Prostate gland (tissue), 2 donors: ENCODE measurements at regions not wholly inside any gene's neighbourhood (a gene's known extent, or its start where the extent isn't known, plus 50 kb on each side); places are given as distances from the start of the nearest gene placed in this dataset.

Experiments
- DNase-seq: peaks from one replicate; pipeline ENCODE4 v3.0.0-alpha.2; 2019; ENCODE audit warnings: low spot score
- H3K27ac ChIP-seq, 2 donors: fragments of 200-600 bp; sonication (generic); 2 replicates each; pipeline ENCODE4 v1.5.1; 2017 to 2019
- H3K27me3 ChIP-seq: fragments of 200-600 bp; sonication (generic); replicated peaks from 2 replicates; pipeline ENCODE4 v1.5.1; 2019; ENCODE audit not compliant: insufficient read depth
- H3K36me3 ChIP-seq, 2 donors: fragments of 200-600 bp; sonication (generic); 1 replicate in 1 of 2; 2 replicates in 1 of 2; pipeline versions ENCODE4 v1.5.1 to v1.8.1; 2017 to 2019
- H3K4me1 ChIP-seq: fragments of 200-600 bp; sonication (generic); replicated peaks from 2 replicates; pipeline ENCODE4 v1.5.1; 2019
- H3K4me3 ChIP-seq, 2 donors: fragments of 200-600 bp; sonication (generic); 2 replicates each; pipeline ENCODE4 v1.5.1; 2017 to 2019
- H3K9me3 ChIP-seq: fragments of 200-600 bp; sonication (generic); 2 replicates; pipeline ENCODE4 v1.5.1; 2017
- CTCF ChIP-seq, 4 experiments: fragments of 200-600 bp in 2 of 4; fragments of 450-650 bp in 2 of 4; sonication (generic) in 2 of 4; IDR thresholded peaks; 1 replicate in 3 of 4; 2 replicates in 1 of 4; pipeline ENCODE4 v1.5.1; 2016 to 2019; ENCODE audit warnings: antibody characterized with exemption in 4 of 4, mild to moderate bottlenecking in 2 of 4, moderate library complexity in 2 of 4
- POLR2A ChIP-seq: fragments of 450-650 bp; IDR thresholded peaks from one replicate; pipeline ENCODE4 v1.6.1; 2016; ENCODE audit warnings: antibody characterized with exemption, mild to moderate bottlenecking
- POLR2AphosphoS5 ChIP-seq: sonication (generic); formaldehyde crosslinking; IDR thresholded peaks from one replicate; pipeline ENCODE4 v1.6.1; 2017; ENCODE audit warnings: antibody characterized with exemption
- WGBS: methylation state at CpG from one replicate; pipeline ENCODE4 v1.1.5; 2018; 5-methylcytosine and 5-hydroxymethylcytosine counted together
- intact Hi-C: fragments of 100-400 bp; cut with DNase I; formaldehyde crosslinking; loops from one replicate; pipeline ENCODE4 v1.14.2; 2022

DNA sequence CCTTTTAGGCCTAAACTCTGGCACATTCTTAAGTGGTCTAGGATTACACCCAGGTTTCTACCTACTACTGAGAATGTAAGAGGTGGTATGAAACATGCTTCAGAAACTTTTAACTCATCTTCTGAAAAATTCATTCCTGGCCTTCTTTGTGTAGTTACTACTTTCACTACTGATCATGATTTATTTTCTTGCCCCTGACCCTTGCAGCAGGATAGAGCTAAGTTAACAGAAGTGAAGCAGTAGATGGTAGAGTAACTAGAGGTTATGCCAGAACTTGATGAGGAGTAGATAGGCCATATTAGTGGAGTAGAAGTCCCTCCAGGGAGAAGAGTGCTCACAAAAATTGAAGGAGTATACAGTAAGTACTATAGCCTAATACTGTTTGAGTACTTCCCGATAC lies 75.5 kb upstream of the MSTN start:
- WGBS, result 100% methylated on average over 1 of the region's 1 CpG

GRCh38 chr2:190137561-190137960 lies 75.0 kb upstream of the MSTN start:
- Histone ChIP-seq H3K36me3 (no peaks in the 10 kb centered on the region), H3K9me3 (no peaks in the 10 kb centered on the region), H3K27me3 (no peaks in the 10 kb centered on the region), H3K27ac (no peak overlapping the region), H3K4me1 (no peaks in the 10 kb centered on the region), H3K4me3 (no peak overlapping the region)
- intact Hi-C loops, result no loop called here
- DNase-seq, result no peak
- TF ChIP-seq CTCF (IDR thresholded peaks at IDR 0.05) (no peak), POLR2A (no peak), POLR2AphosphoS5 (no peak)
- 78% methylated on average over 2 of the region's 2 CpGs for WGBS

More for the DNA sequence above, 75.5 kb upstream of the MSTN start:
- Histone ChIP-seq H3K27me3 (no peaks in the 10 kb centered on the region), H3K27ac (no peak overlapping the region), H3K9me3 (no peaks in the 10 kb centered on the region), H3K4me1 (no peaks in the 10 kb centered on the region), H3K4me3 (no peak overlapping the region), H3K36me3 (no peaks in the 10 kb centered on the region)
- TF ChIP-seq CTCF (IDR thresholded peaks at IDR 0.05) (no peak), POLR2A (no peak), POLR2AphosphoS5 (no peak)
- intact Hi-C loops, result no loop called here
- DNase-seq, result no peak

DNA sequence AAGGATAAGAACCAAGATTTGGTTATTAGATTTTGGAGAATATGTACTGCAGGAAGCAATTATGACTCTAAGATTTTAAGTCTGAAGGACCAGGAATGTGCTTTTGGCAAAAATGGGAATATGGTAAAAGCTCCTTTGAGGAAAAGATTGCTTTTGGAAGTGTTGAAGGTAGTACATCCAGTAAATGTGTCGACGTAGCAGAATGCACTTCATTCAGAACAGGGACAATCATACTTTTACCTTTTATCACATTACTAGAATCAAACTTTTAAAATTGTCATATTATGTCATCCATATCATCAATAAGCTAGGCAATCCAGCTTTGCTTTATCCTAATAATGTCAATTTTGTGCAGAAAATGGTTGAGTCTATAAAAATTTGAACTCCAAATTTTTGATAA lies 74.3 kb upstream of the MSTN start:
- Histone ChIP-seq H3K4me3 (no peak overlapping the region), H3K4me1 (no peaks in the 10 kb centered on the region), H3K36me3 (no peaks in the 10 kb centered on the region), H3K27me3 (no peaks in the 10 kb centered on the region), H3K27ac (no peak overlapping the region), H3K9me3 (no peaks in the 10 kb centered on the region)
- TF ChIP-seq POLR2AphosphoS5, result no peak
- no peak for TF ChIP-seq CTCF (IDR thresholded peaks at IDR 0.05)
- TF ChIP-seq POLR2A, result no peak
- 93% methylated on average over 2 of the region's 2 CpGs for WGBS
- no peak for DNase-seq
- intact Hi-C loops, result no loop called here

- DNase-seq, result no peak
- intact Hi-C loops, result no loop called here
- WGBS, result 71% methylated on average over 1 of the region's 1 CpG
- no peaks in the 10 kb centered on the region for H3K9me3 ChIP-seq
- no peak for TF ChIP-seq POLR2AphosphoS5
- no peak for TF ChIP-seq CTCF (IDR thresholded peaks at IDR 0.05)
- no peak for TF ChIP-seq POLR2A
- H3K27me3 ChIP-seq, result no peaks in the 10 kb centered on the region
- no peaks in the 10 kb centered on the region for H3K36me3 ChIP-seq
- no peak overlapping the region for H3K4me3 ChIP-seq
- no peak overlapping the region for H3K27ac ChIP-seq
- H3K4me1 ChIP-seq, result no peaks in the 10 kb centered on the region
These were observed 73.7 kb upstream of the MSTN start for GRCh38 chr2:190136259-190136658.

DNA sequence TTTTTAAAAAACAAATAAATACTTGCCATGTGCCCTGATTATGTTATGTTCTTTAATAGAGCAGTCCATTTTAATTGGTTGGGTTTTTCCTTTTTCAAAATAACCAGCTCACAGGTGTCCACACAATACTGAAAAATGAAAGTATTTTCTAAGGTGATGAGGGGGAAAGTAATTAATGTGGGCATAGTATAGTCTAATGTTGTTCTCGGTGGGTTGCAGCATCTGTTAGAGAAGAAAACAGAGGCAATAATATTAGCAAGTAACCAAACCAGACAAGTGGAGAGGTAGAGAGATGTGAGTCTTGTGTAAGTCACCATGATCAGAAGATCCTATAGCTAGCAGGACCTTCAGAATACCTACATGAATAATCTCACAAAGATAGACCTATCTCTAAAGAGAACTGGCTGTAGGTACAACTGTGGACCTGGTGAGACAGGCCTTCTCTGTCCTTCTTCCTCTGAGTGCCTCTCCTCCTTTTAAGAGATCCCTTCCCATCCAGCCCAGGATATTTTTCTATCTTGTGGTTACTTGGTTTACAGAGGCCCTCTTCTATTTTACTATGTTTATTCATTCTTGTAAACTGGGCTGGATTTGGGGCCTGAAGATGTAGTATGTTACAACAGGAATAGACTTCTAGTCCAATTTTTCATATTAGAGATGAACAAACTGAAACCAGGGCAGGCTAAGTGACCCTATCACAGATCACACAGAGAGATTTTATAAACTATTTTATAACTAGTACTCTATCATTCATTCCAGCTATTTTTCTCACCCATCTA lies 67.1 kb upstream of the MSTN start:
- Histone ChIP-seq H3K27me3 (no peaks in the 10 kb centered on the region), H3K36me3 (no peaks in the 10 kb centered on the region), H3K4me3 (no peak overlapping the region), H3K4me1 (no peaks in the 10 kb centered on the region), H3K27ac (no peak overlapping the region), H3K9me3 (no peaks in the 10 kb centered on the region)
- intact Hi-C loops, result no loop called here
- WGBS, result 94% methylated on average over 1 of the region's 1 CpG
- TF ChIP-seq CTCF (IDR thresholded peaks at IDR 0.05) (no peak), POLR2A (no peak), POLR2AphosphoS5 (no peak)
- DNase-seq, result no peak
